ENCODE measurements at regions not wholly inside any gene's neighbourhood (a gene's known extent, or its start where the extent isn't known, plus 50 kb on each side); places are given as distances from the start of the nearest gene placed in this dataset.

DNA sequence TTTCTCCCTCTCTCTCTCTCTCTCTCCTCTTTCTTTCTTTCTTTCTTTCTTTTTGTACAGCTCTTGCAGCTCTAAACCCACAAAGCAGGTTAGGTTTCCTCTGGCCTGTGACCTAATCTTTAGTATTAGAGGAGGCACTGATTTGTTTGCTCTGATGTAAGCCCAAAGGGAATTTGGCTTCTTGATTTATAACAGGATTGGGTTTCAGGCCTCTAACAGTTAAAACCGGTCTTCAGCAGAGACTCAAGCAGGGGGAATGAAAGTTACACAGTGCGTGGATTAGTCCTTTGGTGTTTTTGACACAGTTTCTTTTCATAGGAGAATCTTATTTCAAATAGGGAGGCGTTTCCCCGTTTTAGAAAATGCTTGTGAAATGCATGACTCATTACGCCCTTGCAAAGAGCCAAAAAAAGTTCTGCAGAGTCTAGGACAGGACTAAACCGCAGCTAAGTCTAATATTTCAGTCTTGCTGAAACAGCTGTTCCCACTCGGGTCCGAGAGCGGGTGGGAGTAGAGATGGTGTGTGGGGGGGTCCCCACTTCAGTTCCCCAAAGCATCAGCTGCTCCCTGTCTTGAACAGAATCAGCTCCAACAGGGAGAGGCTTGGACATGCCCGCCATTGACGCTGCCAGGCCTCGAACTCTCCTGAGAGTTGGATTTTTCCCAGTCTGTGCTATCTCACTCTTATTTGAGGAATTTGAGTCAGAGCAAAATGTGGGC lies 296.5 kb upstream of the PITRM1 start:
- TF ChIP-seq, protein P1, sequence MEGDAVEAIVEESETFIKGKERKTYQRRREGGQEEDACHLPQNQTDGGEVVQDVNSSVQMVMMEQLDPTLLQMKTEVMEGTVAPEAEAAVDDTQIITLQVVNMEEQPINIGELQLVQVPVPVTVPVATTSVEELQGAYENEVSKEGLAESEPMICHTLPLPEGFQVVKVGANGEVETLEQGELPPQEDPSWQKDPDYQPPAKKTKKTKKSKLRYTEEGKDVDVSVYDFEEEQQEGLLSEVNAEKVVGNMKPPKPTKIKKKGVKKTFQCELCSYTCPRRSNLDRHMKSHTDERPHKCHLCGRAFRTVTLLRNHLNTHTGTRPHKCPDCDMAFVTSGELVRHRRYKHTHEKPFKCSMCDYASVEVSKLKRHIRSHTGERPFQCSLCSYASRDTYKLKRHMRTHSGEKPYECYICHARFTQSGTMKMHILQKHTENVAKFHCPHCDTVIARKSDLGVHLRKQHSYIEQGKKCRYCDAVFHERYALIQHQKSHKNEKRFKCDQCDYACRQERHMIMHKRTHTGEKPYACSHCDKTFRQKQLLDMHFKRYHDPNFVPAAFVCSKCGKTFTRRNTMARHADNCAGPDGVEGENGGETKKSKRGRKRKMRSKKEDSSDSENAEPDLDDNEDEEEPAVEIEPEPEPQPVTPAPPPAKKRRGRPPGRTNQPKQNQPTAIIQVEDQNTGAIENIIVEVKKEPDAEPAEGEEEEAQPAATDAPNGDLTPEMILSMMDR (conservative IDR thresholded peaks at IDR 0.05; ENCODE audit: low read depth, low read length): no peak
- no peak for TF ChIP-seq EZH2 (IDR thresholded peaks at IDR 0.05; ENCODE audit: borderline replicate concordance, low read depth, low read length, poor library complexity, severe bottlenecking)

Data from A673 (cell line).